DOHH2 (cell line): ENCODE measurements at regions not wholly inside any gene's neighbourhood (a gene's known extent, or its start where the extent isn't known, plus 50 kb on each side); places are given as distances from the start of the nearest gene placed in this dataset.
"Not testable (repeated sequence)": the region's sequence is repeated elsewhere in the genome, so short reads cannot be mapped to it uniquely, and the experiment has no call there.

Source experiments
- H3F3A ChIP-seq: fragments of 200-600 bp; sonication (generic), shearing (Covaris generic); 2 replicates; pipeline ENCODE4 v1.6.0; 2016; ENCODE audit warnings: antibody characterized with exemption, mild to moderate bottlenecking; ENCODE audit not compliant: control insufficient read depth, insufficient read depth
- H3K27ac ChIP-seq: fragments of 200-600 bp; sonication (generic); 2 replicates; pipeline ENCODE4 v1.5.1; 2014; ENCODE audit warnings: low read depth, mild to moderate bottlenecking, low read length, moderate library complexity
- H3K27me3 ChIP-seq: fragments of 200-600 bp; sonication (generic); 2 replicates; pipeline ENCODE4 v1.6.1; 2014; ENCODE audit warnings: mild to moderate bottlenecking, low read length, mixed read lengths; ENCODE audit not compliant: control insufficient read depth
- H3K36me3 ChIP-seq: fragments of 200-600 bp; sonication (generic); 2 replicates; pipeline ENCODE4 v1.6.1; 2014; ENCODE audit warnings: mild to moderate bottlenecking, low read length, moderate library complexity, mixed read lengths; ENCODE audit not compliant: control insufficient read depth
- H3K4me1 ChIP-seq: fragments of 200-600 bp; sonication (generic); 2 replicates; pipeline ENCODE4 v1.6.1; 2014; ENCODE audit warnings: mild to moderate bottlenecking, low read length, mixed read lengths; ENCODE audit not compliant: control insufficient read depth
- H3K4me2 ChIP-seq: fragments of 200-600 bp; sonication (generic); 2 replicates; pipeline ENCODE4 v1.6.0; 2014; ENCODE audit warnings: mild to moderate bottlenecking, low read length, moderate library complexity
- H3K4me3 ChIP-seq: fragments of 200-600 bp; sonication (generic); 2 replicates; pipeline ENCODE4 v1.5.1; 2014; ENCODE audit warnings: mild to moderate bottlenecking, low read length, mixed read lengths
- H3K79me2 ChIP-seq: fragments of 200-600 bp; sonication (generic); 2 replicates; pipeline ENCODE4 v1.6.1; 2014; ENCODE audit warnings: mild to moderate bottlenecking, low read length, mixed read lengths; ENCODE audit not compliant: control insufficient read depth
- H3K9me2 ChIP-seq: fragments of 200-600 bp; sonication (generic); replicated peaks from 2 replicates; pipeline ENCODE4 v1.6.1; 2014; ENCODE audit warnings: mild to moderate bottlenecking, low read length, mixed read lengths; ENCODE audit not compliant: control insufficient read depth
- H3K9me3 ChIP-seq: fragments of 200-600 bp; sonication (generic); 2 replicates; pipeline ENCODE4 v1.6.1; 2014; ENCODE audit warnings: antibody characterized with exemption, low read length, mixed read lengths; ENCODE audit not compliant: control insufficient read depth, insufficient read depth
- H4K20me1 ChIP-seq: fragments of 200-600 bp; sonication (generic); 2 replicates; pipeline ENCODE4 v1.6.0; 2014; ENCODE audit warnings: low read depth, mild to moderate bottlenecking, antibody characterized with exemption, low read length, moderate library complexity; ENCODE audit not compliant: control insufficient read depth, insufficient read depth
- EZH2phosphoT487 ChIP-seq: fragments of 200-600 bp; sonication (generic); IDR thresholded peaks from 2 replicates; pipeline ENCODE4 v1.6.1; 2017; ENCODE audit warnings: borderline replicate concordance, mild to moderate bottlenecking, antibody characterized with exemption, low read length, moderate library complexity, mixed read lengths
- TF ChIP-seq, protein P1 (sequence below): fragments of 200-600 bp; sonication (generic); IDR thresholded peaks from one replicate; pipeline ENCODE4 v1.5.1; 2014; ENCODE audit warnings: antibody characterized with exemption, mild to moderate bottlenecking, low read depth, low read length; ENCODE audit not compliant: poor library complexity, severe bottlenecking

DNA sequence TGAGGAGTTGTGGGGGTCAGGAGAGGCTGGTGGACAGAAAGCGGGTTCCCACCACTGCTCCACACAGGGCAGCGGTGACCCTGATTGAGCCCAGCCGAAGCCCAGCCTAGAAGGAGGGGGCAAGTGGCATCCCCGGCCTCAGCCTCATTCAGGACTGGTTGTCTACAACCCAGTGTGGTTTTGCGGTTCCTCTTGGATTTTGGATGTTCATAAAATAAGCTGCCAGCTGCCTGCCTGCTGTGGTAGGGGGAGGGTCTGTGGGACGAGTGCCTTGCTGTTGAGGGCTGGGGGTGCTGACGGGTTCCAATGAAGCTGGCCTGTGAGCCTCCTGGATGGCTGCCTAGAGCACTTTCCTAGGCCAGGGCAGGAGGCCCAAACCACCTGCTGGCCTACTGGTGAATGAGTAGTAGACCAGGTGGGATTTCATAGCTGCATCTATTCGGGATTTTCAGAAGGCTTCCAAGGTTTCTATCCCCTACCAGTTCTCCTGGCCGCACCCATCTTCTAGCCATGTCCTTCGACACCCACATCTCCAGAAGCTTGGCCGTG is 102.4 kb downstream of the NDFIP1 start:
- no peaks in the 10 kb centered on the region for H3K36me3 ChIP-seq
- H3K27me3 ChIP-seq = no peaks in the 10 kb centered on the region
- H3F3A ChIP-seq = no peaks in the 10 kb centered on the region
- H3K79me2 ChIP-seq = no peaks in the 10 kb centered on the region
- no peaks in the 10 kb centered on the region for H4K20me1 ChIP-seq
- H3K4me3 ChIP-seq = no peak overlapping the region
- H3K4me1 ChIP-seq = no peaks in the 10 kb centered on the region
- no peaks in the 10 kb centered on the region for H3K9me2 ChIP-seq
- TF ChIP-seq, protein P1, sequence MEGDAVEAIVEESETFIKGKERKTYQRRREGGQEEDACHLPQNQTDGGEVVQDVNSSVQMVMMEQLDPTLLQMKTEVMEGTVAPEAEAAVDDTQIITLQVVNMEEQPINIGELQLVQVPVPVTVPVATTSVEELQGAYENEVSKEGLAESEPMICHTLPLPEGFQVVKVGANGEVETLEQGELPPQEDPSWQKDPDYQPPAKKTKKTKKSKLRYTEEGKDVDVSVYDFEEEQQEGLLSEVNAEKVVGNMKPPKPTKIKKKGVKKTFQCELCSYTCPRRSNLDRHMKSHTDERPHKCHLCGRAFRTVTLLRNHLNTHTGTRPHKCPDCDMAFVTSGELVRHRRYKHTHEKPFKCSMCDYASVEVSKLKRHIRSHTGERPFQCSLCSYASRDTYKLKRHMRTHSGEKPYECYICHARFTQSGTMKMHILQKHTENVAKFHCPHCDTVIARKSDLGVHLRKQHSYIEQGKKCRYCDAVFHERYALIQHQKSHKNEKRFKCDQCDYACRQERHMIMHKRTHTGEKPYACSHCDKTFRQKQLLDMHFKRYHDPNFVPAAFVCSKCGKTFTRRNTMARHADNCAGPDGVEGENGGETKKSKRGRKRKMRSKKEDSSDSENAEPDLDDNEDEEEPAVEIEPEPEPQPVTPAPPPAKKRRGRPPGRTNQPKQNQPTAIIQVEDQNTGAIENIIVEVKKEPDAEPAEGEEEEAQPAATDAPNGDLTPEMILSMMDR = no peak
- no peak for TF ChIP-seq EZH2phosphoT487
- H3K4me2 ChIP-seq = no peak overlapping the region
- no peaks in the 10 kb centered on the region for H3K9me3 ChIP-seq
- H3K27ac ChIP-seq = no peak overlapping the region

DNA sequence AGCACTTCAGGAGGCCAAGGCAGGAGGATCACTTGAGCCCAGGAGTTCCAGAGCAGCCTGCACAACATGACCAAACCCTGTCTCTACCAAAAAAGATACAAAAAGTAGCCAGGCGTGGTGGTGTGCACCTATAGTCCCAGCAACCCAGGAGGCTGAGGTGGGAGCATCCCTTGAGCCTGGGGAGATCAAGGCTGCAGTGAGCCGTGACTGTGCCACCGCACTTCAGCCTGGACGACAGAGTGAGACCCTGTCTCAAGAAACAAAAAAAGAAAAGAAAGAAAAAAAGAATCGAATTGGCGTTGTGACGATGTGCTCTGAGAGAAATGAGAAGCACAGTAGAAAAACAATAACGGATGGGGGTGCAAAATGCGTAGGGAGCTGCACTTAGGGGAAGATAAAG is 101.4 kb downstream of the NDFIP1 start:
- Histone ChIP-seq H3K9me3 (no peaks in the 10 kb centered on the region), H3F3A (no peaks in the 10 kb centered on the region), H3K79me2 (no peaks in the 10 kb centered on the region), H3K27ac (no peak overlapping the region), H3K4me3 (no peak overlapping the region), H3K27me3 (no peaks in the 10 kb centered on the region; the same call in 1 of the 2 replicates), H3K4me2 (no peak overlapping the region), H3K9me2 (no peaks in the 10 kb centered on the region), H3K36me3 (no peaks in the 10 kb centered on the region), H4K20me1 (no peaks in the 10 kb centered on the region), H3K4me1 (no peaks in the 10 kb centered on the region)
- TF ChIP-seq, protein P1 = no peak
- no peak for TF ChIP-seq EZH2phosphoT487

DNA sequence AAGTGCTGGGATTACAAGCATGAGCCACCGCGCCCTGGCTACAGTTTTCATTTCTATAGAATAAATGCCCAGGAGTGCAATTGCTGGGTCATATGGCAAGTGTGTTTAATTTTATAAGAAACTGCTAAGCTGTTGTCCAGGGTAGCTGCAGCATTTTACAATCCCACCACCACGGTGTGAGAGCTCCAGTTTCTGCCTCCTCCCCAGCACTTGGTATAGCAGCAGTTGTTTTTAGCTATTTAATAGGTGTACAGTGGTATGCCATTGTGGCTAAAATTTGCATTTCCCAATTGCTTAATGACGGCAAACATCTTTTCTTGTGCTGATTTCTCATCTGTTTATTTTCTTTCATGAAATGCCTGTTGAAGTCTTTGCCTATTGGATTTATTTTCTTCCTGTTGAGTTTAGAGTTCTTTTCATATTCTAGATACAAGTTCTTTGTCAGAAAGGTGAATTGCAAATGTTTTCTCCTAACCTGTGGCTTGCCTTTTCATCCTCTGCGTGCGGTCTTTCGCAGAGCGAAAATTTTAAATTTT is 100.3 kb downstream of the NDFIP1 start:
- Histone ChIP-seq H3K4me1 (no peaks in the 10 kb centered on the region), H3F3A (no peaks in the 10 kb centered on the region), H3K4me3 (no peak overlapping the region), H3K9me2 (no peaks in the 10 kb centered on the region), H3K4me2 (no peak overlapping the region), H3K36me3 (no peaks in the 10 kb centered on the region), H4K20me1 (no peaks in the 10 kb centered on the region), H3K27ac (no peak overlapping the region), H3K27me3 (peaks cover 7% of the 10 kb centered on the region), H3K79me2 (no peaks in the 10 kb centered on the region), H3K9me3 (no peaks in the 10 kb centered on the region)
- TF ChIP-seq, protein P1 = no peak
- TF ChIP-seq EZH2phosphoT487 = no peak

DNA sequence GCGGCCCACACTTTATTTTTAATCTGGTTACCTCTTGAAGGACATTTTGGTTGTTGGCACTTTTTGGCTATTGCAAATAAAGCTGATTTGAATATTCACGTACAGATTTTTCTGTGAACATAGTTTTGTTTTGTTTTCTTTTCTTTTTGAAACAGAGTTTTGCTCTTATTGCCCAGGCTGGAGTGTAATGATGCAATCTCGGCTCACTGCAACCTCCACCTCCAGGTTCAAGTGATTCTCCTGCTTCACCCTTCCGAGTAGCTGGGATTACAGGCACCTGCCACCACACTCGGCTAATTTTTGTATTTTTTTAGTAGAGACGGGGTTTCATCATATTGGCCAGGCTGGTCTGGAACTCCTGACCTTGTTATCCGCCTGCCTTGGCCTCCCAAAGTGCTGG is 99.7 kb downstream of the NDFIP1 start:
- not testable (repeated sequence) for H3K27ac ChIP-seq, H3K4me3 ChIP-seq, H3K36me3 ChIP-seq, H3K4me1 ChIP-seq, H4K20me1 ChIP-seq, H3K4me2 ChIP-seq, H3K27me3 ChIP-seq, H3K9me3 ChIP-seq, H3K9me2 ChIP-seq, H3F3A ChIP-seq, H3K79me2 ChIP-seq
